HFFc6 (cell line): ENCODE measurements at regions not wholly inside any gene's neighbourhood (a gene's known extent, or its start where the extent isn't known, plus 50 kb on each side); places are given as distances from the start of the nearest gene placed in this dataset.

Experiments
- DNase-seq: peaks from one replicate; pipeline ENCODE4 v3.0.0-alpha.2; 2018
- H3K27ac Mint-ChIP-seq: 2 replicates; pipeline ENCODE4 v1.8.0; 2020; ENCODE audit warnings: mild to moderate bottlenecking, mixed read lengths
- H3K27me3 Mint-ChIP-seq: 2 replicates; pipeline ENCODE4 v1.8.0; 2021; ENCODE audit warnings: mild to moderate bottlenecking, moderate library complexity, mixed read lengths; ENCODE audit not compliant: insufficient read depth
- H3K36me3 Mint-ChIP-seq: 2 replicates; pipeline ENCODE4 v1.8.0; 2021; ENCODE audit warnings: low read depth, mixed read lengths
- H3K4me1 Mint-ChIP-seq: 2 replicates; pipeline ENCODE4 v1.8.0; 2020; ENCODE audit warnings: low read depth, mixed read lengths
- H3K4me3 Mint-ChIP-seq: 2 replicates; pipeline ENCODE4 v1.8.0; 2020; ENCODE audit warnings: mild to moderate bottlenecking, moderate library complexity, mixed read lengths
- H3K9me3 Mint-ChIP-seq: 2 replicates; pipeline ENCODE4 v1.8.0; 2020; ENCODE audit warnings: mild to moderate bottlenecking, mixed read lengths
- TF ChIP-seq, protein P1 (sequence below): fragments of 200-600 bp; sonication (generic); IDR thresholded peaks from 2 replicates; pipeline ENCODE4 v1.5.0; 2021; ENCODE audit warnings: antibody characterized with exemption, mild to moderate bottlenecking

DNA sequence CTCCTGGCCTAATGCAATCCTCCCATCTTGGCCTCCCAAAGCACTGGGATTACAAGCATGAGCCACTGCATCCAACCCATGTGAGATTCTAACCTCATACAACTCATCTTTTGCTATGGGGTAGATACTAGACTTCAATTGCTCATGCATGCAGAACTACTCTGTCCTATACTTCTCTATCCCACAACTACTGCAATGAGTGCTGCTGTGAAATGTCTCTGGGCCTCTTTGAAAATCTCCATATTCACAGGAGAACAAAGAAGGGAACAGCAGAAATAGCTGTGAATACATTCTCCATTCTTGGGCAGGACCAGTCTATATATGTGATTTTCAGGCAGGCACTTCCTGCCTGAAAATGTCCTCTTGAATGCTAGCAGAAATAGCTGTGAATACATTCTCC, 220.7 kb upstream of the GRIP1 start:
- peaks cover 2% of the 10 kb centered on the region; the same call in 1 of the 2 replicates for H3K27me3 Mint-ChIP-seq
- TF ChIP-seq, protein P1, sequence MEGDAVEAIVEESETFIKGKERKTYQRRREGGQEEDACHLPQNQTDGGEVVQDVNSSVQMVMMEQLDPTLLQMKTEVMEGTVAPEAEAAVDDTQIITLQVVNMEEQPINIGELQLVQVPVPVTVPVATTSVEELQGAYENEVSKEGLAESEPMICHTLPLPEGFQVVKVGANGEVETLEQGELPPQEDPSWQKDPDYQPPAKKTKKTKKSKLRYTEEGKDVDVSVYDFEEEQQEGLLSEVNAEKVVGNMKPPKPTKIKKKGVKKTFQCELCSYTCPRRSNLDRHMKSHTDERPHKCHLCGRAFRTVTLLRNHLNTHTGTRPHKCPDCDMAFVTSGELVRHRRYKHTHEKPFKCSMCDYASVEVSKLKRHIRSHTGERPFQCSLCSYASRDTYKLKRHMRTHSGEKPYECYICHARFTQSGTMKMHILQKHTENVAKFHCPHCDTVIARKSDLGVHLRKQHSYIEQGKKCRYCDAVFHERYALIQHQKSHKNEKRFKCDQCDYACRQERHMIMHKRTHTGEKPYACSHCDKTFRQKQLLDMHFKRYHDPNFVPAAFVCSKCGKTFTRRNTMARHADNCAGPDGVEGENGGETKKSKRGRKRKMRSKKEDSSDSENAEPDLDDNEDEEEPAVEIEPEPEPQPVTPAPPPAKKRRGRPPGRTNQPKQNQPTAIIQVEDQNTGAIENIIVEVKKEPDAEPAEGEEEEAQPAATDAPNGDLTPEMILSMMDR: no peak
- H3K4me3 Mint-ChIP-seq: no peak overlapping the region
- H3K27ac Mint-ChIP-seq: no peak overlapping the region
- DNase-seq: no peak
- H3K36me3 Mint-ChIP-seq: no peaks in the 10 kb centered on the region
- no peaks in the 10 kb centered on the region for H3K4me1 Mint-ChIP-seq
- peaks cover 5% of the 10 kb centered on the region for H3K9me3 Mint-ChIP-seq

DNA sequence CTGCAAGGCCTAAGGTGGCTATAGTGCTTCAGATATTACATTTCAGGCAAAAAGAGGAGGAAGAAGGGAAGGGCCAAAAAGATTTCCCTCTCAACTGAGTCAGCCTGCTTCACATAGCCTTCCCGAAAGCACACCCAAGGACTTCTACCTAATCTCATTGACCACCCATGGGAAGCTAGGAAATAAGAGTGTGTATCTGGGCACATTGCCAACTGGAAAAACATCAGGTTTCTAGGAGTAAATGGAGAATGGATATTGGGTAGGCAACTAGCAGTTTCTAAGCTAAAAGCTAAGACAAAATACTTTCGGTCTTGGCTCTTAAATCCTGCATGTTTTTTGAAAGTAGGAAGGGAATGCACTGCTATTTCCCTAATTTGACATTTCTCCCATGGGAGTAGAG, 221.7 kb upstream of the GRIP1 start:
- Mint-ChIP-seq H3K9me3 (peaks cover 5% of the 10 kb centered on the region), H3K36me3 (no peaks in the 10 kb centered on the region), H3K27ac (no peak overlapping the region), H3K27me3 (peaks cover 2% of the 10 kb centered on the region; the same call in 1 of the 2 replicates), H3K4me3 (no peak overlapping the region), H3K4me1 (no peaks in the 10 kb centered on the region)
- TF ChIP-seq, protein P1: no peak
- DNase-seq: no peak

DNA sequence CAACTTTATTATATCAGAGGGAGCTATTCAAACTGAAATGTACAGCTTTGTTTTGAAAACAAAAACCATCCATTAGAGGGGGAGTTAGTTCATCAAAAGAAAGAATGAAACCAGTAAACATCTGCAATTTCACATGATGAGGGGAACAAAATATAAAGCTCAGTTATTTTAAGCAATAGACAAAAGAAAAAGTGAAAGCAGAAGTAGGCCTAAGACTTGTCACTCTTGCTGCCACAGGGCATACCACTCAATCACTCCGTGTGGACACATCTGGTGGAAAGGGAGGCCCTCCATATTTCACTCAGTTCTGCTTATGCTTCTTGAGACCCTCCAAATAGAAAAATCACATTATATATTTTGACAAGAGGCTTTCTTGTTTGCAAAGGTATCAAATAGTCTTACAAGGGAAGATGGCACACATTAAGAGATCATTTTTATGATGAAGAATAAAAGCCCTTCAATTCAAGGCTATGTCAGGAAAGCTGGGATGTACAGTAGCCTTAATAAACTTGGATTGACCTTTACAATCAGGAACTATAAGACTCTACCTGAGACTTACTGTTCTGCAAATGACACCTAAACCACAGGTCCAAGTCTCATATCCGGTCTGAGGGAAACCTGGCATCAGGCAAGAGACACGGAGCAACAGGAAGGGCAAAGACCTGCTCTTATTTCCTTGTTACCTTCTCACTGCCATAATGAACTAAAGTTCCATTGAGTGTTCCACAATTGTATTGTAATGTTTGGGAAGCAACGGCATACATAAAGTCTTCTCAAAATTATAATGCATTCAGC, 222.5 kb upstream of the GRIP1 start:
- Mint-ChIP-seq H3K27ac (no peak overlapping the region), H3K4me3 (no peak overlapping the region), H3K36me3 (no peaks in the 10 kb centered on the region), H3K4me1 (no peaks in the 10 kb centered on the region), H3K9me3 (peaks cover 5% of the 10 kb centered on the region), H3K27me3 (no peaks in the 10 kb centered on the region; the same call in 1 of the 2 replicates)
- TF ChIP-seq, protein P1: no peak
- no peak for DNase-seq

DNA sequence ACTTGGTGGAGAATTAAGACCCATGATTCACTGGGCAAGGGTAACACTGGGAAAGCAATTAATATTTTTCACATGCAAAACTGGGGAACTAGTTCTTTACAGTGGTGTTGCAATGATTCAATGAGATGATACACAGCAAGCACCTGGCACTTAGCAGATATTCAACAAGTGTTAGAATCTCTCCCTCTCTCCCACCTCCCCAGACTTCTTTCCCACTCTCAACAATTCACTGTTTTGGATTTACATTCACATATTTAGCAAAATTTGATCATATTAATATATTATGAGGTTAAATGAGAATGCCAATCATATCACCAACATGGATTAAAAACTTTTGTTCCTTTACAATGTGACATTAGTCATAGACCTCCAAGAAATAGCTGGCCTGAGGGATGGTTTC, 223.1 kb upstream of the GRIP1 start:
- no peaks in the 10 kb centered on the region for H3K4me1 Mint-ChIP-seq
- H3K27me3 Mint-ChIP-seq: no peaks in the 10 kb centered on the region; the same call in 1 of the 2 replicates
- no peak for DNase-seq
- H3K27ac Mint-ChIP-seq: no peak overlapping the region
- no peak overlapping the region for H3K4me3 Mint-ChIP-seq
- H3K9me3 Mint-ChIP-seq: peaks cover 5% of the 10 kb centered on the region
- TF ChIP-seq, protein P1: no peak
- H3K36me3 Mint-ChIP-seq: no peaks in the 10 kb centered on the region

DNA sequence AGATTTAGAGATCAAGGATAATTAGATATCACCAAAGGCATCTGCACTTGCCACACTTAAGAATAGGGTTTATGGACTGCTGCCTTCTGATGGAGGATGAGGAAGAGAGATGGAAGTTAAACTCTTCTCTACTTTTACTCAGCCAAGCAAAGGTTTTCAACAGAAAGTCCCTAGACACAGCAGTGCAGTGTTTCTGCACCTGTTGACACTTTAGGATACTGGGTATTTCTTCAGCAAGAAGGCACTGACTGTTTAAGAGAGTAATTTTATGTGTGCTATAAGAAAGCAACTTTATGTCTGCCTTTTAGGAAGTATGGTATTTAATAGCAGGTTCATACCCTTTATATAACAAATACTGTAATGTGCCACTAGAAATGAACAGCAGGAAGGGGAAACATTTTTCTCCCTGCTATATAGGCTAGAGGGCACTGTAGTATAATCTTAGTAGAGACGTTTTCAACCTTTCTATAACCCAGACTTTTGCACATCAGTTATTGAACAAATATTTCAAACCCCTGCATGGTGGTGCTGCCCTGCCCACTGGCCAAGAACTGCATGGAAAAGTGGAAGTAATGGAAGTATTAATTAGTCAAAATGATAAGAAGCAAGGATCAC, 225.0 kb upstream of the GRIP1 start:
- TF ChIP-seq, protein P1: no peak
- DNase-seq: no peak
- no peak overlapping the region for H3K4me3 Mint-ChIP-seq
- no peak overlapping the region for H3K27ac Mint-ChIP-seq
- no peaks in the 10 kb centered on the region; the same call in 1 of the 2 replicates for H3K27me3 Mint-ChIP-seq
- H3K9me3 Mint-ChIP-seq: peaks cover 5% of the 10 kb centered on the region
- no peaks in the 10 kb centered on the region for H3K36me3 Mint-ChIP-seq
- no peaks in the 10 kb centered on the region for H3K4me1 Mint-ChIP-seq
